ENCODE measurements at regions not wholly inside any gene's neighbourhood (a gene's known extent, or its start where the extent isn't known, plus 50 kb on each side); places are given as distances from the start of the nearest gene placed in this dataset.
"Not testable (repeated sequence)": the region's sequence is repeated elsewhere in the genome, so short reads cannot be mapped to it uniquely, and the experiment has no call there.

DNA sequence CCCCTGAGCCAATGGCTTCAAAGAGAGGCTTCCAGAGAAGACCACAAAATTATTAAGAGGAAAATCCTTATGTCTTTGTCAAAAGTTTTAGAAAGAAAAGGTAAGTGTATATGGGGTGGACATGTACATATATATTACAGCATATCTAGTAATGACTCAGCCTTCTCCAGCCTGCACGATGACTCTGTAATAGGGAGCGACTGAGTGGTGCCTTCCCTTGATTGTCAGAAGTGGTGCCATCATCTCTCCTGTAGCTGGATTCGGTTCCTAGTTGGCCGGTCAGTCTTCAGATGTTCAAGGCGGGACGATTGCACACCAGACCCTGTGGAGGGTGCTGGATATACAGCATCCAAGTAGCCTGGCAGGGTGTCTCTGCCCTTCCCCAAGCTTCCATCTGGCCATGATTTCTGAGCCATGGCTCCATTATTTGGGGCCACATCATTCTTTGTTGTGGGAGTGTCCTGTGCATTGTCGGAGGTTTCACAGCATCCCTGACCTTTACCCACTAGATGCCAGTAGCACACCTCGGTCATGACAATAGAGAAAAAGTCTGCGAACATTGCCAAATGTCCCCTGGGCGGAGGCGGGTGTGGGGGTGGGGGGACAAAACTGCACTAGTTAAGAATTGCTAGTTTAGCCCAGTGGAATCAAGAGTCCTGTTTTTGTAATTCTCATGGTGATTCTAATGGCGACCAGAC is 206.2 kb upstream of the KAZN start:
- DNase-seq (ENCODE audit: low read depth in 2 of 2), result no peak

DNA sequence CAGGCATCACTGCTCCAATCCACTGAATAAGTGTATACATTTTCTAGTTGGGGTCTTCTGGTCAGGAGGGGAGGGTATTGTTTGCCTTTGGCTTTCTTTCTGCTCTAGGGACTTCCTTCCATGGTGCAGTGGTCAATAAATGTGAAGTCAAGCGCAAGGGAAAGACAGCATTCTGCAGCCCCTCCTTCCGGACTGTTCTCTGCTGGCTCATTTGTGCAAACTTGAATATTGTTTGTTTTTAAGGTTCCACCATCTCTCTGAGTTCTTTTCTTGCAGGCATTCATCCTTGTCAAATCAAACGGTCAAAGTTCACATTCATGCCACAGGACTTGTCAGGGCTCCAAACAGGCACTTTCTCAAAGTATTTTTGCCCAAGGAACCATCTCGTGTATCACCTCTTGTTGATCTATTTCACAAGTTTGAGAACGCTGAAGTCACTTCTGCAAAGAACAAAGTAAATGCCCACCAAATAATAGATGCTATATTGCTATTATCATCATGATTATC is 205.6 kb upstream of the KAZN start:
- DNase-seq (ENCODE audit: low read depth in 2 of 2), result no peak

DNA sequence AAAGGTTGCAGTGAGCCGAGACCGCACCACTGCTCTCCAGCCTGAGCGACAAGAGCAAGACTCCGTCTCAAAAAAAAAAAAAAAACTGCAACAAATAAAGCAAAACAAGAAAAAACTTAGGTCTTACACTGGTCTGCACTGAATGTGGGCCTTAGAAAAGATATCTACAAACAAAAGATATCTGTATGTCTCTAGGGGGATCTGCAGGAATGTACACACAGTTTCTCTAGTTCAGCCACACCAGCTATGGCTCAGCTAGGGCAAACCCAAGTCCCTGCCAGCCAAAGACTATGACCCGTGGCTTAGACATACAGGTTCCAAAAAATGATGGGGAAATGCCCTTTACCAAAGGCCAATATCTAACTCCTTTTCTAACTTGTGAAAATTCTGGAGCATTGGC is 202.4 kb upstream of the KAZN start:
- DNase-seq (ENCODE audit: low read depth in 2 of 2), result no peak

DNA sequence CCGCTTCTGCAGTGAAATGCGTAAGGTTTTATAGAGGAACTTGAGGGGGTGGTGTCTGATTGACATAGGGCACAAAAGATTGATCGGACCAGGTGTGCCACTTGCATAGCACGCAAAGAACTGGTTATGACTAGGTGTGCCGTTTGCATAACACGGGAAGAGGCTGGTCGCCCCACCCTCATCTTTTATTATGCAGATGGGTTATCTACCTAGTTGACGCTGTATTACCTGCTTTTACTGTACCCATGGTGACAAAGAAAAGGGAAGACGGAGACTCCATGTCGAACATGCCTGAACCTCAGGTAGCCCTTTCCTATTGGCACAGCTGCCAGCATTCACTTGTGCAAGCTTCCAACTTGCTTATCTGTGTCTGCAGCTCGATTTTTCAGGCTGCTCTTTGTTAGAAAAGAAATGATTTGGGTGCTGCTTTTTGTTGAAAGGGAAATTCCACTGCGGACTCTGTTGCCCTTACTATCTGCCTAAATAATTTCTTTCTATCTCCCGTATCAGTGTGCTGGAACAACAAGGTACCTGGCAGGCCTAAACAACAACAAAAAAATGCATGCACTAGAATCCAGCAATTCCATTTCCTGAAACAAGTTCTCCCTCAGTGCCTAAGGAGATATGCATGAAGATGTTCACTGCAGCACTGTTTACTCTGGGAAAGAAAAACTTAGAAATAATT is 194.4 kb upstream of the KAZN start:
- DNase-seq (ENCODE audit: low read depth in 2 of 2), result no peak

DNA sequence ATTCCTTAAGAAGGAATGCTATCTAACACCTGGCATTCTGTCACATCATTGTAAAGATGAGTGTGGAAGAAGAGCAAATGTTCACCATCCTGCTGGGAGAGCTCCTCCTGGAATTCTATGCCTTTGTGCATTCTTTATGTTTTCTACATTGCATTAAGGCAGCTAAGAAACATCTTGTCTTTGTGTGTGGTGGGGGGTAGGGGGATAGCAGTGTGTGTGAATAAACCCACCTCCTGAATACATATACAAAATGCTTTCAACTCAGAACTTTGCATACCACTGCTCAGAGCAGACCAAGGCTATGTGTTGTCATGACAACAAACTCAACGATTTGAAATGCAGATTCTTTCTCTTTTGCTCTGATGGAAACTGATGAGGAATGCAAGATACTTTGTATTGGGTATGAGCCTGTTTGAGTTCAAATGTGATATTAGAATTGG is 193.6 kb upstream of the KAZN start:
- DNase-seq (ENCODE audit: low read depth in 2 of 2), result no peak

DNA sequence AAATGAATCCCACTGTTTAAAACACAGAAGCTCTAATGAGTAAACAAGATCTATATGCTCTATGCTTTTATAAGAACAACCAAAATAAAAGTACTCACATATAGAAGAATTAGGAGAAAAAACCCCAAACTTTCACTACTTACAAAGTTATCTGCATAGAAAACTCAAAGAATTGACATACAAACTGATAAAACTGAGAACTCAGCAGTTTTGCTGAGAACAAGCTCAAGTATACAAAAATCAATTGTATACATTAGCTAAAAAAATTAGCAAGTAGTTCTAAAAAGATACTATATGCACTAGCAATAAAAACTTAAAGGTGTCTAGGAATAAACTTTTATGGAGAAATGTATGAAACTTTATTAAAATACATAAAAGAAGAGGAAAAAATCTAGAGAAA is 186.2 kb upstream of the KAZN start:
- no peak for DNase-seq (ENCODE audit: low read depth in 2 of 2)

DNA sequence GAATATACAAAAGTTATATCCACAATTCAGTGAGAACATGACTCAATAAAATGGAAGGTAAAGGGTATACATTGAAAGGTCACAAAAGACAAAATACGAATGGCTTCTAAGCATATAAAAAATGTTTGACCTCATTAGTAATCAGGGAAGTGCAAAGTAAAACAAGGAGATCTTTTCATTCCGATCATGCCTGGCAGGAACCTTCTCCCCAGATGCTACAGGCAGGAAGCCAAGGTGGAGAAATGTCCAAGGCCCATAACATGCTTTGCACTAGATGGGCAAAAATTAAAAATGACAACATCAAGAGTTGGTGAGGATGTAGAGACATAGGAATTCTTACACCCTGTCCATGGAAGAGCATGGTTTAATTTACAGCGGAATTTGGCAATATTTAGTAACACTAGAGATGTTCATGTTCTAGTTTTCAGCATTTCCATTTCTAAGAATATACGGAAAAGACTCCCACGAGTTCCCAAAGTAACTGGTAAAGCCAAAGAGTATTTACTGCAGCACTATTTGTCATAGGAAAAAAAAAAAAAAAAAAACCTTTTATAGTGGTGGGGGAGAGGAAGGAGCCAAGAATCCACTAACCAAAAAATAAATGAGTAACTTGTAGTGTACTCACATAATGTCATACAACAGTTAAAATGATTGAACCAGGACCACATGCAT is 184.5 kb upstream of the KAZN start:
- no peak for DNase-seq (ENCODE audit: low read depth in 2 of 2)

DNA sequence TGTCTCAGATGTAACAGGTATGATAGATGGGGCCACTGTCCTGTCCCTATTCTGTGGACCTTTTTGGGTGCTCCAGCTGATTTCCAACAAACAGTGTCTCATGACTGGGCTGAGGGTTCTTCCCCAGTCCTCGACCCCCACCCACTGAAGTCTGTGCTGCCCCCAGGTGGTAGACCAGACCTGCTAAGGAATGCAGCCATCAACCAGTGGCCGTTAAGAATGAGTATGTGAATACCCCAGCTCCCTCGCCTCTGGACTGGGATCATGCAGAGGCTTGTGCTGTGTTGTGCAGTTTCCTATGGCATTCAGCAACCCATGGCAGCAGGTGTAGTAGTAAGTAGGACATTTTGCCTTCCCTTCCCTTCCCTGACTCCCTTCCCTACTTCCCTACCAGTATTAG is 183.1 kb upstream of the KAZN start:
- DNase-seq (ENCODE audit: low read depth in 2 of 2), result no peak

DNA sequence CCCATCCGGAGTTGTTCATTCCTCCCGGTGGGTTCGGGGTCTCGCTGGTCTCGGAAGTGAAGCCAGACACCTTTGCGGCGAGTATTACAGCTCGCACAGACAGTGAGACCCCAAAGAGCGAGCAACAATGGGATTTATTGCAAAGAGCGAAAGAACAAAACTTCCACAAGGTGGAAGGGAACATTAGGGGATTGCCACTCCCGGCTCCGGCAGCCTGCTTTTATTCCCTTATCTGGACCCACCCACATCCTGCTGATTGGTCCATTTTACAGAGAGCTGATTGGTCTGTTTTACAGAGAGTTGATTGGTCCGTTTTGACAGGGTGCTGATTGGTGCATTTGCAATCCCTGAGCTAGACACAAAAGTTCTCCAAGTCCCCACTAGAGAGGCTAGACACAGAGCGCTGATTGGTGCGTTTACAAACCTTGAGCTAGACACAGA is 178.7 kb upstream of the KAZN start:
- not testable (repeated sequence) for DNase-seq (ENCODE audit: low read depth in 2 of 2)

DNA sequence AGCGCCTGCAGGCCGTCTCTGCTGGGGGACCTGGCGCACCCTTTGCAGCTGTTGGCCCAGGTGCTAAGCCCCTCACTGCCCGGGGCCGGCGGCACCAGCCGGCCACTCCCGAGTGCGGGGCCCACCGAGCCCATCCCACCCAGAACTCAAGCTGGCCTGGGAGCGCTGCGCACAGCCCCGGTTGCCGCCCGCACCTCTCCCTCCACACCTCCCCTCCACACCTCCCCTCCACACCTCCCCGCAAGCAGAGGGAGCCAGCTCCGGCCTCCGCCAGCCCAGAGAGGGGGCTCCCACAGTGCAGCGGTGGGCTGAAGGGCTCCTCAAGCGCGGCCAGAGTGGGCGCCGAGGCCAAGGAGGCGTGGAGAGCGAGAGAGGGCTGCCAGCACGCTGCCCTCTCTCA is 177.8 kb upstream of the KAZN start:
- DNase-seq (ENCODE audit: low read depth in 2 of 2), result no peak

DNA sequence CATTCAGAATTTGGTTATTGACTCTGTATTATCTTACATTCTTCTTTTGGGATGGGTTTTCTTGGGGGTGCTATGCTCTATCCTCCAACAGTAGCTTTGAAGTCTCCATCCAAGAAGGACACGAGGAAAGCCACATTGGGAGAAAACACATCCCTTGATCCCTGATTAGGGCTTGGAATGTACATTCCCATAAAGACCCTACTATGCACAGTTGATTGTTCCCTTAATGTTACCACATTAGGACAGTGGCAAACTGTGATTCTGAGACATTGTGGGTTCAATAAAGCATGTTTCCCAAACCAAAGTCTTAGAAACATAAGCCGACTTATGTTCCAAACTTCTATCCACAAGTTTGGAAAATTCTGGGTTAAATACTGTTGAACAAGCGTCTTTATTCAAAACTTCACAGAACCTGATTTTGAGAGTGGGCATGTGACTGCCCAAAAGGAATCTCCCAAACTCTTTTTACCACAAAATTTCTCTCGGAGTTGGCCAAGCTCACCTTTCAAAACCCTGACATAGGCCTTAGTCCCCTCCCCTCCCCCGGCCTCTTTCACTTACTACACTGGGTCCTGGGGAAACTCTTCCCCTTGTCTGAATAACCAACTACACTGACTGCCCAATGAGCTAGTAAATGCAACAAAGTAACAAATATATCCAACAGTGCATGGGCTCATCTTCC is 177.0 kb upstream of the KAZN start:
- no peak for DNase-seq (ENCODE audit: low read depth in 2 of 2)

DNA sequence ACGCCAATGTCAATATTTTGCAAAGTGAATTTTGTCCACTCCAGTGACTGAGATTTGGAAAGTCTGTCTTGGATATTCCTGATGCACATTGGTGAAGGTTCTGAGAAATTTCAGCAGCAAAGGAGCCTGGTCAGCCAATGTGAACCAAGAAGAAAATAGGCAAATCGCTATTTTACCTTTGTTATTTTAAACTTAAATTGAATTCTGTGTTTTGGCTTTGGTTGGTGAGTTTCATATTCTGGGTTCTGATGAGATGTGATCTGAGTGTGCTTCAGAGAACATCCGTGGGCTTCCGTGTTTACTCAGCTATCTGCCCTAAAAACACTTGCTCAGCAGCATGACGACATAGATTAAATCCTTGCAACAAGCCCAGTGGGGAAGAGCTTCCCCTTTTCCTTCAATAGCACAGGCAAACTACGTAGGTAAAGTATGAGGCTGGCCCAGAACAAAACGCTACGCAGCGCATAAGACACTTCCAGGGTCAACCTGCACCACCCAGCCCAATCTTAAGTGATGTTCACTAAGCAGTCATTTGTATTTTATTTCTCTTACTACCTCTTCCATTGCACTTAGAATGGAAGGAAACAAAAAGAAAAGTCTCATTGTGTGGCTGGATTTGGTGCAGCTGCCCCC is 176.4 kb upstream of the KAZN start:
- DNase-seq (ENCODE audit: low read depth in 2 of 2), result no peak

DNA sequence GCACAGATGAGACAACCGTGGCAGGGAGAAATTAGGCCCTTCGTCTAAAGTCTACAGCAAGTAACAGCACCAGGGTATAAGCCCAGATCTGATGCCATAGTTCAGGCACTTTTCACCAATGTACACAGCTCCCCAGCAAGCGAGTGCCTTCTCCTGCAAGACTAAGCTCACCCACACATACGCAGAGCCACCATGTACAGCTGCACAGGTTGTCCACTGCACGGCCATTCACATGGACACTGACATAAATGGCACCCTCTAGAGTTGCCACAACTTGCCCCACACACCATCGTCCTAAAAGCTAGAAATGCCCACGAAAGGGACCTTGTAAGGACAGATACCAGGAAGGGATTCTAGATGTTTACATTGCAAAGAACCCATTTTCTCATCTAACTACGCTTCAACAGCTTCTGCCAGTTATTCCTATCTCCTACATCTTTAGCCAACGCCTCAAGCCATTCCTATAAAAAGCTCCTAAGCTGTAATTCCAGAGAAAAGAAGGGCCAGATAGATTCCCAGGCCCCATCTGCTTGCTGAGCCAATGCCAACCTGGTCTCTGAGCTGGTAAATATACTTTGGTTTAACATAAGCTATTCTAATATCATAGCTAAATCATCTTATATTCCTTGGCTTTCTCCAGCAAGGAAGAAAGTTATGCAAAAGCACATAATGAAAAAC is 174.0 kb upstream of the KAZN start:
- DNase-seq (ENCODE audit: low read depth in 2 of 2), result no peak

DNA sequence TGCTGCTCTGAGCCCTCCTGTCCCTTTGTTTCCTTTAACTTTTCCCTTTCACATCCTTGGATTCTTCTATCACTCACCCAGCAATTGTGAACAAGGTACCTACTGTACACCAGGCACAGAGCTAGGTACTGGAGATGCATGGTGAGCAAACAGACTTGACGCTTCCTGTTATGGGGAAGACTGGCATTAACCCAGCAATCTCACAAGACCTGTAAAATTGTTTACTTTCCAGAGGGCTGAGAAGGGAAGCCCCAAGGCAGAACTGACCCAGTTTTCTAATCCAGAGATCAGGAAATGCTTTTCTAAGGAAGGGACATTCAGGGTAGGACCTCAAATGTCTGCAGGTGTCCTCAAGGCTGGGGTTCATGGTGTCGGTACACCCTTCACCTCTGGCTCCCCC is 171.6 kb upstream of the KAZN start:
- DNase-seq (ENCODE audit: low read depth in 2 of 2), result no peak

DNA sequence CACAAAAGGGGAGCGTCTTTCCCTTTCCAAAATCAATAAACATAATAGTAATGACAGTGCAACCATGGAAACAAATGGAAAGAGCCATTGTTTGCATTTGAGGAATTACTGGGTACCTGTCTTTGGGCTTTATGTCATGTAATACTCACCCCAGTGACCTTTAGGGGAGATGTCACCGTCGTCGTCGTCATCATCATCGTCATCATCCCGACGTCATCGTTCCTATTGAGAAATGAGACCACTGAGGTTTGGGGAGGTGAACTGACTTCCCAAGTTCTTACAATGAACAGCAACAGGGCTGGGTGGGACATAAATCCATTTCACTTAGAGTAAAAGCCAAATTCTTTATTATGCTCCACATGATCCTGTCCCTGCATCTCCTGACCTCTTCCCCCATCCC is 168.9 kb upstream of the KAZN start:
- no peak for DNase-seq (ENCODE audit: low read depth in 2 of 2)

DNA sequence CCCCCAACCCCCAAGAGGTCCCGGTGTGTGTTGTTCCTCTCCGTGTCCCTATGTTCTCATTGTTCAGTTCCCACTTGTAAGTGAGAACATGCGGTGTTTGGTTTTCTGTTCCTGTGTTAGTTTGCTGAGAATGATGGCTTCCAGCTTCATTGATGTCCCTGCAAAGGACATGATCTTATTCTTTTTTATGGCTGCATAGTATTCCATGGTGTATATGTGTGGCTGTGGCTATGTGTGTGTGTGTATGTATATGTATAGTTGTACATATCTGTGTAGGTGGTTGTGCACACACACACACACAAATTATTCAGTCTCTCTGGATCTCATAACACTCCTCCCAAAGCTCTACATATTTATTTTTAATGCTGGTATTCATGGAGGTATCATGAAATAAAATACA is 165.8 kb upstream of the KAZN start:
- not testable (repeated sequence) for DNase-seq (ENCODE audit: low read depth in 2 of 2)

DNA sequence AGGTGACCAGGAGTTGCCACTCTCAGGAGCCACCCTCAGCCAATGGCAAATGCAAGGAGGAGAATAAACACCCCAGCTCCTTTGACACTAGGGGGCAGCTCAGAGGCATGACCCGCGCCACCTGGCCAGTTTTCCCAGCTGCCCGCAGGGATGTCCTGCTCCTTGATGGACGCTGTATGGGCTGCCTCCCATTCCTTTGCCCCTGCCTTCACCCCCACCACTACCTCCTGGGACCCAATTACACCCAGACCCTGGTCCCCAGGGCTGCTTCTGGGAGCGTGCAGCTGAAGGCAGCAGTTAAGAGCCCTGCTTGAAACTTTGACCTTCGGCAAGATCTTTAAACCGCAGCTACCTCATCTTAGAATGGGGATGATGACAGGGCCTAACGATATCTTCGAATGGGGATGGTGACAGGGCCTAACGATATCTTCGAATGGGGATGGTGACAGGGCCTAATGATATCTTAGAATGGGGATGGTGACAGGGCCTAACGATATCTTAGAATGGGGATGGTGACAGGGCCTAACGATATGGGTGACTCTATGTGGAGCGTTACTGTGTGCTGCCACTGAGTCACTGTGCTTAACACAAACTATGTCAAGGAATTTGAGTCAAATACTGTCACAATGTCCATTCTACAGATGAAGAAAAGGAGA is 163.0 kb upstream of the KAZN start:
- DNase-seq (ENCODE audit: low read depth in 2 of 2), result no peak

DNA sequence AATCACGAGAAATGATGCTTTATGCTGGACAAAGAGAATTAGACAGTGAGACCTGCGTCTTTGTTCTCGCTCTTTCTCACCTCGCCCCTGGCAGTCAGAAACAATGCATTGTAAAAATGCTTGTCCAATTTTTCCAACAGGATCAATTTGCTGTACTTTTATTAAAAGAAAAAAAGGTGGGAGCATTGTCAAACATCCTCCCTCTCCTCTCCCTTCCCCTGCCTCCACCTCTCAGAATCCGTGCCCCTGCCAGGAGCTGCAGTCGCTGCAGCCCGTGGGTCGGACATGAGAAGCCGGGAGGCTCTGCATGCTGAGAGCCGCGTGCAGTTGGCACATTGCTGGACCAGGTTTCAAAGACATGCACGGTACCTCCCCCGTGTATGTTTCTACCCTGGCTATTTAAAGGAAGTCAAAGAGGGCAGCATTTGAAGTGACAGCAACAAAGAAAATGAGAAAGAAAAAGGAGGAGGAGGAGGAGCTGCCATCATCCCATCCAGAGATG is 161.0 kb upstream of the KAZN start:
- no peak for DNase-seq (ENCODE audit: low read depth in 2 of 2)

DNA sequence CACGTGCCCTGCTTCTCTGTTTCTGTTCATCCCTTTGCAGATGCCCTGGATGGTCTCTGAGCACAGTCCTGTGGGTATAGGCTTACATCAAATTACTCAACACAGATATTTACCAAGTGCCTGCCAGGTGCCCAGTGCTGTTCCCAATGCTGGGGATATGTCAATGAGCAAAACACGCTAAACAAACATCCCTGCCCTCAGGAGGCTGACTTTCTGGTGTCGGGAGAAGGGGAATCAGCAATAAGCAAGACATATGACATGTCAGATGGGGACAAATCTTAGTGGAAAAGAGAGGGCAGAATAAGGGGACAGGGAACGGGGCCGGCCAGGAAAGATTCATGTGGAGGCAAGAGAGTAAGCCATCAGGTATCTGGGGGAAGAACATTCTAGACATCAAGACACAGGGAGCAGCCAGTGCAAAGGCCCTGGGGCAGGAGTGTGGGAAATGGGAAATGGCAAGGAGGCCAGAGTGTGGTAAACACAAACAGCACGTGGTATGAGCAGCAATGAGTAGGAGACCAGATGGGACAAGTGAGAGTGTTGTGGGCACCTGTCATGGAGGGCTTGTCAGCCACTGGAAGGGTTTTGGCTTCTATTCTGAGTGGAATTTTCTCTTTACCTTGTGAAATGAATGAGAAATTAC is 160.2 kb upstream of the KAZN start:
- no peak for DNase-seq (ENCODE audit: low read depth in 2 of 2)

DNA sequence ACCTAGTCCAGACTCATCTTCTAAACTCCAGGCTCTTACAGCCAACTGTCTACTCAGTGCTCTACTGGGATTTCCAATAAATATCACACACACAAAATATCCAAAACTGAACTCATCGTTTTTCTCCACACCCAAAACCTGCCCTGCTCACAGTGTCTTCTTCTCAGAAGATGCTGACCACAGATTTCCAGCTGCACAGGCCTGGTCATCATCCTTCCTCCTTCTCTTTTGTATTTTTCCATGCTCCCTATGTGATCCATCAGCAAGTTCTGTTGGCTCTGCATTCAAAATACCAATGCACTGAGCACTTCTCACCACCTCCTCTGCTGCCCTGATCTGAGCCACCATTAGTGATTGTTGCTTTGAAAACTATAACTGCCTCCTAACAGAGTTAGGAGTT is 159.5 kb upstream of the KAZN start:
- DNase-seq (ENCODE audit: low read depth in 2 of 2), result no peak
